Sigmoid colon (tissue), 6 donors: ENCODE measurements at regions not wholly inside any gene's neighbourhood (a gene's known extent, or its start where the extent isn't known, plus 50 kb on each side); places are given as distances from the start of the nearest gene placed in this dataset.

Experiments used
- DNase-seq: peaks from one replicate; pipeline ENCODE4 v3.0.0-alpha.2; 2019
- H3K27ac ChIP-seq, 4 donors: fragments of 200-600 bp; sonication (generic); one replicate each; pipeline ENCODE4 v1.5.1; 2016 to 2019; ENCODE audit warnings: mild to moderate bottlenecking in 1 of 4
- H3K27me3 ChIP-seq, 3 donors: fragments of 200-600 bp; sonication (generic); one replicate each; pipeline ENCODE4 v1.5.1; 2019; ENCODE audit warnings: mild to moderate bottlenecking in 1 of 3
- H3K36me3 ChIP-seq, 4 donors: fragments of 200-600 bp; sonication (generic); one replicate each; pipeline ENCODE4 v1.5.1; 2016 to 2019
- H3K4me1 ChIP-seq, 4 donors: fragments of 200-600 bp; sonication (generic); one replicate each; pipeline ENCODE4 v1.5.1; 2017 to 2019
- H3K4me3 ChIP-seq, 4 donors: fragments of 200-600 bp; sonication (generic); one replicate each; pipeline ENCODE4 v1.5.1; 2017 to 2019; ENCODE audit warnings: mild to moderate bottlenecking in 2 of 4, moderate library complexity in 1 of 4
- H3K9me3 ChIP-seq, 4 donors: fragments of 200-600 bp in 3 of 4; sonication (generic) in 3 of 4; one replicate each; pipeline versions ENCODE4 v1.5.1 to v1.6.1; 2013 to 2019
- EP300 ChIP-seq, 4 donors: sonication (generic); formaldehyde crosslinking; IDR thresholded peaks; one replicate each; pipeline ENCODE4 v1.6.1; 2017; ENCODE audit warnings: antibody characterized with exemption in 4 of 4
- POLR2A ChIP-seq, 2 donors: fragments of 450-650 bp; IDR thresholded peaks; one replicate each; pipeline ENCODE4 v1.6.1; 2016; ENCODE audit warnings: antibody characterized with exemption in 2 of 2, mild to moderate bottlenecking in 2 of 2, moderate library complexity in 2 of 2
- POLR2AphosphoS5 ChIP-seq, 4 donors: sonication (generic); formaldehyde crosslinking; IDR thresholded peaks; one replicate each; pipeline ENCODE4 v1.6.1; 2017; ENCODE audit warnings: antibody characterized with exemption in 4 of 4
- WGBS, 2 donors: extraction: QIAGEN DNeasy Blood & Tissue Kit; methylation state at CpG; one replicate each; pipeline ENCODE4 v1.1.7; 2013; 5-methylcytosine and 5-hydroxymethylcytosine counted together
- intact Hi-C: fragments of 100-400 bp; cut with DNase I; formaldehyde crosslinking; loops from one replicate; pipeline ENCODE4 v1.15.1; 2023
- TF ChIP-seq, protein P1 (sequence below), 4 experiments: fragments of 450-650 bp in 3 of 4; fragments of 200-600 bp in 1 of 4; IDR thresholded peaks; one replicate each; pipeline ENCODE4 v1.5.1; 2016 to 2019; ENCODE audit warnings: antibody characterized with exemption in 4 of 4, mild to moderate bottlenecking in 3 of 4, moderate library complexity in 2 of 4
- donor health status: healthy with polysubstance abuse.
- donor health status: healthy.

DNA sequence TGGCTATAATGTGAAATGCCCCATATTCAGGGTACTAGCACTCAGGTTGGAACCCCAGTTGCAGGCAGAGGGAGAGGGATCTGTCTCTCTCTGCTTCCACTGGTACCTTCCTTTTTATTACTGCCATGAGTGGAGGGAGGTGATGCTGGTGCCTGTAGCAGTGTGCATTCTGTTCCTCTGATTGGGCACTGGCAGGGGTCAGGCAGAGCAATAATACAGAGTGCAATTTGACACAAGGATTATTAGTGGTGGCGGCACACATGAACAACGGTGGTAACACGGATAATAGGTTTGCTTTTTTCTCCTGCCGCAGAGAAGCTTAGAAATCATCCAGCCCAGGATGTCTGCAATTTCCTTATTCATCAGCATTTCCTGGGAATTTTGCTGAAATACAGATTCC lies 525.7 kb downstream of the SLC4A3 start:
- 91 to 96% methylated on average over 4 of the region's 4 CpGs for WGBS, 2 donors
- no peak for TF ChIP-seq POLR2A (IDR thresholded peaks at IDR 0.05)
- TF ChIP-seq EP300 (IDR thresholded peaks at IDR 0.05) = no peak
- TF ChIP-seq, protein P1, sequence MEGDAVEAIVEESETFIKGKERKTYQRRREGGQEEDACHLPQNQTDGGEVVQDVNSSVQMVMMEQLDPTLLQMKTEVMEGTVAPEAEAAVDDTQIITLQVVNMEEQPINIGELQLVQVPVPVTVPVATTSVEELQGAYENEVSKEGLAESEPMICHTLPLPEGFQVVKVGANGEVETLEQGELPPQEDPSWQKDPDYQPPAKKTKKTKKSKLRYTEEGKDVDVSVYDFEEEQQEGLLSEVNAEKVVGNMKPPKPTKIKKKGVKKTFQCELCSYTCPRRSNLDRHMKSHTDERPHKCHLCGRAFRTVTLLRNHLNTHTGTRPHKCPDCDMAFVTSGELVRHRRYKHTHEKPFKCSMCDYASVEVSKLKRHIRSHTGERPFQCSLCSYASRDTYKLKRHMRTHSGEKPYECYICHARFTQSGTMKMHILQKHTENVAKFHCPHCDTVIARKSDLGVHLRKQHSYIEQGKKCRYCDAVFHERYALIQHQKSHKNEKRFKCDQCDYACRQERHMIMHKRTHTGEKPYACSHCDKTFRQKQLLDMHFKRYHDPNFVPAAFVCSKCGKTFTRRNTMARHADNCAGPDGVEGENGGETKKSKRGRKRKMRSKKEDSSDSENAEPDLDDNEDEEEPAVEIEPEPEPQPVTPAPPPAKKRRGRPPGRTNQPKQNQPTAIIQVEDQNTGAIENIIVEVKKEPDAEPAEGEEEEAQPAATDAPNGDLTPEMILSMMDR (IDR thresholded peaks at IDR 0.05) = no peak
- TF ChIP-seq POLR2AphosphoS5 (IDR thresholded peaks at IDR 0.05) = no peak
- no peaks in the 10 kb centered on the region for H3K36me3 ChIP-seq
- no peak overlapping the region for H3K27ac ChIP-seq
- no peaks in the 10 kb centered on the region for H3K27me3 ChIP-seq
- H3K4me3 ChIP-seq = no peak overlapping the region
- no peak for DNase-seq
- intact Hi-C loops = no loop called here
- H3K9me3 ChIP-seq = no peaks in the 10 kb centered on the region
- peaks cover 0 to 18% (median 10%) of the 10 kb centered on the region in 4 donors for H3K4me1 ChIP-seq

DNA sequence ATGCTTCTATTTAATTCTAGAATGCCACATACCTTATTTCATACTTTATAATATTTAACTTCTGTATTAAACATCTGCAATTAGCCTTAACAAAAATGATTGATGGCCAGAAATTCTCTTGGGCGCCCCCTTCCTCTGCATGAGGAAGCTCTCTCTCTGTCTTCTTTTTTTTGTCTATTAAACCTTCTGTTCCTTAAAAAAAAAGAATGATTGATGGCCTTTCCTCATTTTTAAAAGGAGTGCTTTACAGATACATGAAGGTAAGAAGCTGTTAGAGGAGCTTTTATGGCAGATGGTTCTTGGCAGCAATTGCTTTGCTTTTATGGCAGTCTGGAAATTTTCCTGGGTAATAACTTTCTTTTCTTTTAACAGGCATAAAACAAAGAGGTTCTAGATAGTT lies 526.9 kb downstream of the SLC4A3 start:
- no peak for DNase-seq
- no peak overlapping the region for H3K4me3 ChIP-seq
- no peak overlapping the region for H3K27ac ChIP-seq
- WGBS, 2 donors = 18 to 23% methylated on average over 1 of the region's 1 CpG
- no peaks in the 10 kb centered on the region for H3K36me3 ChIP-seq
- no peaks in the 10 kb centered on the region for H3K27me3 ChIP-seq
- intact Hi-C loops = no loop called here
- H3K4me1 ChIP-seq = peaks cover 0 to 18% (median 10%) of the 10 kb centered on the region in 4 donors
- no peak for TF ChIP-seq EP300 (IDR thresholded peaks at IDR 0.05)
- no peak for TF ChIP-seq POLR2A (IDR thresholded peaks at IDR 0.05)
- TF ChIP-seq POLR2AphosphoS5 (IDR thresholded peaks at IDR 0.05) = no peak
- TF ChIP-seq, protein P1 (IDR thresholded peaks at IDR 0.05) = no peak
- H3K9me3 ChIP-seq = no peaks in the 10 kb centered on the region

DNA sequence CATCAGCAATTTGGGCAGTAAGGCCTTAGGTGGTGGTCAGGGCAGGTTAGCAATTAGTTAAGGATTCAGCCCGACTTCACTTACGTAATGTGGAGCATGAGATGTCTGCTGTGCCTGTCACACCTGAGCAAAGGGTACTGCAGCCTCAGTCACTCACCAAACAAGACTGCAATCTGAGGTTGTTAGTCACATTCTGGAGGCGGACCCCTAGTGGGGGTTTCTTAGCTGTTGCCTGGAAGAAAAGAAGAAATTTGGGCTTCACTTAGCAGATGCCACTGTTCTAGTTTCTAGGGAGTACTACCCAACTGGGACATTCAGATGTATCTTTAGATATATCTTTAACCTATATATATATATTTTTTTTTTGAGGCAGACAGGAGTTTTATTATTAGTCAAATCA lies 529.9 kb downstream of the SLC4A3 start:
- H3K4me3 ChIP-seq = no peak overlapping the region
- WGBS, 2 donors = 87 to 95% methylated on average over 3 of the region's 3 CpGs
- DNase-seq = no peak
- peaks cover 0 to 18% (median 10%) of the 10 kb centered on the region in 4 donors for H3K4me1 ChIP-seq
- H3K27me3 ChIP-seq = no peaks in the 10 kb centered on the region
- H3K27ac ChIP-seq = no peak overlapping the region
- TF ChIP-seq POLR2AphosphoS5 (IDR thresholded peaks at IDR 0.05) (no peak), EP300 (IDR thresholded peaks at IDR 0.05) (no peak), POLR2A (IDR thresholded peaks at IDR 0.05) (no peak)
- TF ChIP-seq, protein P1 (IDR thresholded peaks at IDR 0.05) = no peak
- intact Hi-C loops = no loop called here
- H3K9me3 ChIP-seq = no peaks in the 10 kb centered on the region
- no peaks in the 10 kb centered on the region for H3K36me3 ChIP-seq

DNA sequence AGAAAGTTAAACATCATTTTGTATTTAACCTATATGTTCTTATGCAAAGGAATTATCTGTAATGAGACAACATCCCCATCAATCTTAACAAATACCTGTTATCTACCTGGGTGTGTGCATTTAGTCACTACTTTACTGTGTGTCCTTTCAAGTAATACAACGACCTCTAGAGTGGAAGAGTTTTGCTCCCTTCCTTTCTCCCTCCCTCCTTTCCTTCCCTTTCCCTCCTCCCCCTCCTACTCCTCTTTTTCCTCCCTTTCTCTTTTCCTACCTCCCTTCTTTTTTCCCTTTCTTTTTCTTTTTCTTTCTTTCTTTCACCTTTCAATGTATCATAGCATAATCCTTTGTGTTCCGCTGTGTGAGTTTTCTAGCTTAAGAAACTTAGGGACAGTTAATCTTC lies 532.3 kb downstream of the SLC4A3 start:
- intact Hi-C loops = no loop called here
- Histone ChIP-seq H3K36me3 (no peaks in the 10 kb centered on the region), H3K4me1 (peaks cover 0 to 6% (median 2%) of the 10 kb centered on the region in 4 donors), H3K4me3 (no peak overlapping the region), H3K27ac (no peak overlapping the region), H3K9me3 (no peaks in the 10 kb centered on the region), H3K27me3 (no peaks in the 10 kb centered on the region)
- TF ChIP-seq POLR2A (IDR thresholded peaks at IDR 0.05) (no peak), EP300 (IDR thresholded peaks at IDR 0.05) (no peak), POLR2AphosphoS5 (IDR thresholded peaks at IDR 0.05) (no peak)
- TF ChIP-seq, protein P1 (IDR thresholded peaks at IDR 0.05) = no peak
- WGBS, 2 donors = 76 to 84% methylated on average over 2 of the region's 2 CpGs
- no peak for DNase-seq

DNA sequence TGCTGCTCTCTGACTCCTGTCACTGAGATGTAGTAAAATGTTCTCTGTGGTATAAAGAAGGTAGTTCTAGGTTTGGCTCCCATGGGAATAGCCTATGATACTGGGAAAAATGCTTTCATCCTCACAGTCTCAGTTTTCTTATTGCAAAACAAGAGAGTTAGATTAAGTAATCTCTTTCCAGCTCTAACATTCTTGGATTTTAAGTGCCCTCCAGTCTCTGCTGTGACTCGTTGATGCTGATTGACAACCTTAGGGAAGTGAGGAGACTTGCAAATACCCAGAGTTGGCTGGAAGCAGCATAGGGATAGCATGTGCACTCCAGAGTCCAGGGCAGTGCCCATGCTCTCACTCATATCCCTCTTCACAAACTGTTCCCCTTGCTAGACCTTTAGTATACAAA lies 534.9 kb downstream of the SLC4A3 start:
- intact Hi-C loops = no loop called here
- no peak overlapping the region for H3K4me3 ChIP-seq
- whole genome bisulfite sequencing, 2 donors = 69 to 72% methylated on average over 1 of the region's 1 CpG
- no peak overlapping the region for H3K27ac ChIP-seq
- H3K27me3 ChIP-seq = no peaks in the 10 kb centered on the region
- no peaks in the 10 kb centered on the region for H3K9me3 ChIP-seq
- no peaks in the 10 kb centered on the region for H3K36me3 ChIP-seq
- no peaks in the 10 kb centered on the region for H3K4me1 ChIP-seq
- TF ChIP-seq POLR2A (IDR thresholded peaks at IDR 0.05) (no peak), EP300 (IDR thresholded peaks at IDR 0.05) (no peak)
- no peak for DNase-seq
